Cardiac fibroblast (primary cell): ENCODE measurements at regions not wholly inside any gene's neighbourhood (a gene's known extent, or its start where the extent isn't known, plus 50 kb on each side); places are given as distances from the start of the nearest gene placed in this dataset.

Experiments
- DNase-seq, 2 donors: peaks; one replicate each; pipeline versions ENCODE4 v3.0.0 to v3.0.0-alpha.2; 2010; ENCODE audit warnings: low read depth in 2 of 2
- H3K4me3 ChIP-seq, 2 donors: replicated peaks in 1 of 2; 1 replicate in 1 of 2; 2 replicates in 1 of 2; pipeline ENCODE4 v1.5.1; 2011; ENCODE audit warnings: low read depth in 2 of 2, low read length in 2 of 2, mild to moderate bottlenecking in 2 of 2, moderate library complexity in 1 of 2
- CTCF ChIP-seq: IDR thresholded peaks from one replicate; pipeline ENCODE4 v1.5.1; 2011; ENCODE audit warnings: low read depth, mild to moderate bottlenecking, low read length, inconsistent platforms

- DNase-seq: peak; percentile 62 to 71
- TF ChIP-seq CTCF: peak; percentile 38
- H3K4me3 ChIP-seq: no peak overlapping the region
Observed at GRCh38 chr11:116513894-116514293, 258.9 kb downstream of the BUD13 start.

- no peak for DNase-seq
- no peak for TF ChIP-seq CTCF
- H3K4me3 ChIP-seq: no peak overlapping the region
Observed at GRCh38 chr11:116513278-116513823, 259.4 kb downstream of the BUD13 start.

GRCh38 chr11:116512841-116513240 lies 259.9 kb downstream of the BUD13 start:
- no peak overlapping the region for H3K4me3 ChIP-seq
- TF ChIP-seq CTCF: no peak
- DNase-seq: no peak

- TF ChIP-seq CTCF: no peak
- H3K4me3 ChIP-seq: no peak overlapping the region
- no peak for DNase-seq
Observed at GRCh38 chr11:116511684-116512083, 261.1 kb downstream of the BUD13 start.

GRCh38 chr11:116510886-116511650 lies 261.7 kb downstream of the BUD13 start:
- DNase-seq: no peak
- H3K4me3 ChIP-seq: no peak overlapping the region
- no peak for TF ChIP-seq CTCF

- no peak overlapping the region for H3K4me3 ChIP-seq
- no peak for DNase-seq
- TF ChIP-seq CTCF: no peak
Observed at GRCh38 chr11:116510166-116510565, 262.6 kb downstream of the BUD13 start.
